GM21619 (cell line): ENCODE measurements at regions not wholly inside any gene's neighbourhood (a gene's known extent, or its start where the extent isn't known, plus 50 kb on each side); places are given as distances from the start of the nearest gene placed in this dataset.
"Not testable (repeated sequence)": the region's sequence is repeated elsewhere in the genome, so short reads cannot be mapped to it uniquely, and the experiment has no call there.

ENCODE experiments used
- ATAC-seq: cut with Tn5 transposase; IDR thresholded peaks from one replicate; pipeline ENCODE4 v1.9.1; 2021; ENCODE audit not compliant: unreplicated experiment

DNA sequence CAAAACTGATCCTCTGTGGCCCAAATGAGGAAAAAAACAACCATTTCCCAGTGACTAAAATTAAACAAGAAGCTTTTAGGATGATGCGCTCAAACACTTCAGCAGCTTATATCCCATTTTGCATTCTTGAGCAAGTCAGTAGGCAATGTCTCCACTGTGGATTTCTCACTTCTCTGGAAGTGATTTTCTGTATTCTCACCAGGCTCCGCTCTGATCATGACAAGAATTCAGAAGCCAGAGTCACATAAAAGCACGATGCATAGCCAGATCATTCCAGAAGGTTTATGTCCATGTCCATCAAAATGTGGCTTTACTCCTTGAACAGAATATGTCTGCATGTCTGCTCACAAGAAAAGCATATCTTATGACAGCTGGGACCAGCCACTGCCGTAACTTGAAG, 481.4 kb downstream of the ADRA2A start:
- no peak for ATAC-seq

DNA sequence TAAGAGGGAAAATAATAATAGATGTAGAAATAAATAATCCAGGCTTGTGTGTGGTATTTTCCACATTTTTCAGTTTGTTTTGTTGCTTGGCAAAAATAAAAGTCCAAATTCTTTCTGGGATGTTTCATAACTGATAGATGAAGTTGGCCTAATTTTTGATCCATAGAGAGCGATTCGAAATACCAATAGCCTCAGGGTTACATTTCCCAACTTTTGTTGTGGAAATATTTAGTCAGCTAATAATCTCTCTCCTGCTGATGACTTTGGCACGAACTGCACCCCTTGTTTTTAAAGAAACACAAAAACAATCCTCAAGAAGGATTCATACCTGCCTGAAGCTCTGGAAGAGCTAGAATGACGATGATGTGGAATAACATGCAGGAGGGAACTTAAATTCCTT, 483.2 kb downstream of the ADRA2A start:
- ATAC-seq = no peak

DNA sequence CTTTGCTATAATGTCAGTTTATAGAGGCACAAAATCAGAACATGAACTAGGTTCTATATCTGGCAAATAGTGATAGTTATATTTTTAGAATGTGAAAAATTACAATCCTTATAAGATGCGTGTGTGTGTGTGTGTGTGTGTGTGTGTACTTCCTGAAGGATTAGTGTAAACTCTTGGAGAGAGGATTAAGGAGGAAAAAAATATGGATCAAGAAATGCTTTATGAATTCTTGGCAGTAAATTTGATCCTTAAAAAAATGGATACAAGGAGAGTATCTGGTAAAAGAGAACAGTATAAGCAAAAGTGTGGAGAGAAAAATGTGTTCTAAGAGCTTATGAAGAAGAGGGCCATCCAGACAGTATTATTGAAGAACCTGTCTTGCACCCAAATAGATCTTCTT, 484.3 kb downstream of the ADRA2A start:
- no peak for ATAC-seq

DNA sequence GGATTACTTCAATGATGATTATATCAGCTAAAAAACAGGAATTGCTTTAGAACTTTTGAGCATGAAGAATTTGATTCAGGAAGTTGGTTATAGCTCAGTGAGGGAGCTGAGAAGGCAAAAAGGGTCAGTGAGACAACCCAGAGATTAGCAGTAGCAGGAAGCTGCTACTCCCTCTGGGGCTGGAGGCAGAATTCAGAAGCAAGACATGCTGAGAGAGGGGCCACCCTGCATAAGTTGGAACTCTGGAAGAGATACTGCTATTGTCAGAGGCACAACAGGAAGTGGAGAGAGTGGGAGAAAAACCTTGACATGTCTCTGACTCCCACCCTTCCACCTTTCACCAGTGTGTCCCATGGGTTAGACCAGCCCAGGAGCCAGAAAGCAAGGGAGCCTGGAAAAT, 488.7 kb downstream of the ADRA2A start:
- no peak for ATAC-seq

DNA sequence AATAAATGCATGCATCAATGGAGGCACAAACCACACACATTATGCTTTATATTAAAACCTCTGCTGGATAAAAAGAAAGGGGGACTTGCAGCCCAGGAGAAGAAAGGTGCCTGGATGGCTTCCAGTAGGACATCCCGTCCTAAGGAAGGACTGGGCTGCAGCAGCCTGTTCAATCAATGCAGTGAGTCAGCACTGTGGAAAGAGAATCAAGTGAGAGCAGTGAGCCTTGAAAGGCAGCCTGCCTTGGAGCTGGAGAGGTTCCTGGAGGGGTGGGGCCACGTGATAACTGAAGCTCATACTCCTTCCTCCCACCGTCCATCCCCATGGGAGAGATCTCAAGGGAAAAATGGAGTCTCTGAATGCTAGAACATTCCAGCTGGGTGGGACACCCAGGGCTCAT, 501.2 kb downstream of the ADRA2A start:
- ATAC-seq = no peak

DNA sequence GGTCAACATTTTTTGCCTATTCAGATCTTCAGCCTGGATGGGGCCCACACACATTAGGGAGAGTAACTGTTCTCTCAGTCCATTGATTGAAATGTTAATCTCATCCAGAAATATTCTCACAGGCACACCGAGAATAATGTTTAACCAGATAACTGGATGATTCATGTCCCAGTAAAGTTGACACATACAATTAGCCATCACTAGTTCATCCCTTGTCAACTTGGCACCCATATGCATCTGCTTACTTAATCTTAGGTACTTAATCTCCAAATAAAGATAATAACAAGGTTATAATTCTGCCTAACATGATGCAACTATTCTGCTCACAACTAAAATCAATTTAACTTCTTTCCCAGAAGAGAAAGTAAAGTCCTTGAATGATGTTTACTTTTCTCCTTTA, 502.6 kb downstream of the ADRA2A start:
- ATAC-seq = no peak

DNA sequence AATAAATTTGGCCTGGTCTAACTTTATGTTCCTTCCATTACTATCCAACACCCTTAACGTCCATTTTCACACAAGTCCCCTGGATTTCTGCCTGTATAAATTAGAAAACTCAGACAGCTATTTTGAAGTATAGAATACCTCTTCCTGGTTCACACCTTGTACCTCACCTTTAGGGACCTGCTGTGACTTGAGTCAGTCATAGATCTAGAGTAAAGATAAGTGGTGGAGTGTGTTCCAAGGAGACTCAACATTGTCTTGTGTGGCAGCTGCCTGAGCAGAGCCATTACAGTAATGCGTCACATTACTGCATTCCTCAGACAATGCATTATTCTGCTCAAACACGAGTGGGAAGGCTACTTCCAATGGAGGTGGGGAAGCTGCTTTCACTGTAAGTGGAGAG, 513.9 kb downstream of the ADRA2A start:
- ATAC-seq = no peak

DNA sequence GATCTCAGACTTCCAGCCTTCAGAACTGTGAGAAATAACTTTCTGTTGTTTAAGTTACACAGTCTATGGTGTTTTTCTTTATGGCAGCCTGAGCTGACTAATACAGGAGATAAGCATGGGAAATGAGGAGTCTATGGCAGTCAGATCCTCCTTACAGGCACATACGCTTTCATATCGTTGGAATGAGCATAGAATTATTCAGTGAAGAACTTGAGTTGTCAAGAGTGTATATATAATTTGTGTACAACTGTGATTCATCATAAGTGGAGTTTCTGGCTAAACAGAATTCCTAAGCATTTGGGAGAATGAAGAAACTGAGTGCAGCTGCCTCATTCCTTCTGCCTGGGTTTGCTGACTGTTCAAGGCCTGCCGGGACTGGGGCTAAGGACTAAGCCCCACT, 516.7 kb downstream of the ADRA2A start:
- ATAC-seq = no peak

DNA sequence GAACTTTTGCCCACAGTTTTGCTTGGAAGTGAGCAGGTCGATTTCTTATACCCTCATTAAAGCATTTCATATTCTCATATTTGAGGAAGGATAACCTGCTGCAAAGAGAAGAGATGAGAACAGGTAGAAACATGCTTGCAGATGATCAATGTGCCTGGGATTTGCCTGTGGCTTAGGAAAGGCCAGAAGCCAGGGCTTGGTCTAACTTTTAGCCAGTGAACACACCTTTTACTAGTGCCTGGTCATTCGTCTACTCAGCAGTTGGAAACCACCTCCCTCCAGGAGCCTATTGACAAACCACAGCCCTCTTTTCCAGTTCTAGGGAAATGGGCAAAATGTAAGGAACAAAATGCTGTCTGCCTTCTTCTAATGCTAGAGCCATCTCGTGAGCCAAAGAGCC, 518.3 kb downstream of the ADRA2A start:
- no peak for ATAC-seq

DNA sequence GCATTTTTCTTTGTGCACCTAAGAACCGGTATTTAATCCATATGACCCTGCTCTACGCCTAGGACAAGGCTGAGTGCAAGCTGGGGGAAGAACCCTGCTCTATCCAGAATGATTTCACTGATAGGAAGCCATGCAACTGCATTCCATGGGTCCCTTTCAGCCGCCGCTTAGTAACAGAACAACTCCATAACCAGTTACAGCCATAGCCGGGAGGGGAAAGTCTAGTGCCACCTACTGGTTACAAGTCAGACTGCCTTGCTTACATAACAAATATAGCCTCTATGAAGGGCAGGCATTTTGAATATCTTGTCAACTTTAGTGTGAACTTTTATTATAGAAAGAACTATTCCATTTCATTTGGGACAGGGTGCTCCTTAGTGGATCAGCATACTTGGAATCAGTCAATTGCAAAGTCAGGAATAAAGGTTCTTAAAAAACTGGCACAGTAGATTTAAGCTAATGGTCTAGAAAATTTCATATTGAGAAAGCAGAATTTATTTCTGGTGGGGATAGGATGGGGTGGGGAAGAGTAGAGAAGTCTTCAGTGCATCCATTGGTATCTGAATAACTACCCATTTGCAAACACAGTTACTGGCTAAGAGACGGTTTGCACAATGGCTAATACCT, 521.7 kb downstream of the ADRA2A start:
- peak; percentile 94 for ATAC-seq

DNA sequence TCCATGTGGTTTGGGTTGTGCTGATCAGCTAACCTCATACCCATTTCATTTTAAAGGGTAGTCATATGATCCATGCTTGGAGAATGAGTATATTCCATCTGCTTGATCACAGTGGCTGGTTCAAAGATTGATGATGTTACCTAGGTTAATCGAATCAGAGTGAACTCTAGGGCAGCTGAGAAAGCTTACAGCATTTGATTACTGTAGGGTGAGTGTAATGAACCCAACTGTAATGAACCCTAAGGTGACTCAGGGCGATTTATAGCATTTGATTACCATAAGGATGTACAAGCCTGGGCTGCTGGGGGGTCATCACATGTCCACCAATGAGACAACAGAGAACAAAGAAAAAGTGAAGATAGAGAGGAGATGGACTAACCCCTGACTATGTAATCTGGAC, 523.1 kb downstream of the ADRA2A start:
- no peak for ATAC-seq

DNA sequence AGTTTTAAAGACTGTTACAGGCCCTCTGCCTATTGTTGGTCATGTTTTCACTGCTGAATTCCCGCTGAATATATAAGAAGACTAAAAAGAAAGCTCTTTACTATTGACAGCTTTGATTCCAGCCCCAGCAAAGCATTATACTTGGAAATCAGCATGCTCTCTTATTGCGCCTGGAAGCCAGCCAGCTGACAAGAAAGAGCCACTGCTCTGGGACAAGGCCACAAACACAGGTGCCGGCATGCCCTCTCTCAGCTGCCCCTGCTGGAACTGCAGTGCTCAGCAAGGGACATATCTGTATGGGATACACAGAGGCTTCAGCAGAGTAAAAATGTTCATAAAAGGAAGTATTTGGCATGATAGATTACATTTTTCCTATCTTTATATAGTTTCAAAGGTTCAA, 523.9 kb downstream of the ADRA2A start:
- no peak for ATAC-seq

DNA sequence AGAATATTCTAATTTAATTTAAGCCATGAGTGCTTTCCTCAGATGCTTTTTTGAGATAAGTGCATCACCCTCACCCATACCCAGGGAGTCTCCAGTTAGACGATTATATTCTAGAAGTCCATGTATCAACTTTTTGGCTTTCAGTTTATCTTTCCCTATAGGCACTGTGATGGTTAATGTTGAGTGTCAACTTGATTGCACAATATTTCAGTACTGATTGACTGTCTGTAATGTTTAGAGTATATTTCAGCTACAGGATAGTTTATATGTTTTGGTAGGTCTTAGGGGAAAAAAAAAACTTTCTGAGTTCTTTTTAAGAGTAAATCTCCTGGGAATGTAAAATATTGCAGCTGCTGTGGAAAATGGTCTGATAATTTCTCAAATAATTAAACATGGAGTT, 535.4 kb downstream of the ADRA2A start:
- ATAC-seq = no peak

DNA sequence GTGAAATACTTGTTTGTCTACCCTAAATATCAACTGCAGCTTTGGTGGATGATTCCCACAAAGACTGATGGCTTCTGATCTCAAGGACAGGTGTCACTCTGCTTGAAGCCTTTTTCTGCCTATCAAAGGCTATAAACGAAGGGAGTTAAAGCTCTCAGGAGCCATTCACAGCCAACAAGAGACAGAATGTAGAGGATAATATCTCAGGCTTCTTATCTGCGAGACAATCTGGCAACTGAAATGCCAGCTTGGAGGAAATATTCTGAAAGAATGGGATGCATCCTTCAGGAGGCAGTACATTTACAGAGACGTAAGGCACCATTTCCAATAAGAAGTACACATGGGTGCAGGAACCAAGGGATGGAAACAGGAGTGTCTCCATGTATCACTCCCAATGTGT, 549.4 kb downstream of the GPAM start:
- ATAC-seq = no peak

DNA sequence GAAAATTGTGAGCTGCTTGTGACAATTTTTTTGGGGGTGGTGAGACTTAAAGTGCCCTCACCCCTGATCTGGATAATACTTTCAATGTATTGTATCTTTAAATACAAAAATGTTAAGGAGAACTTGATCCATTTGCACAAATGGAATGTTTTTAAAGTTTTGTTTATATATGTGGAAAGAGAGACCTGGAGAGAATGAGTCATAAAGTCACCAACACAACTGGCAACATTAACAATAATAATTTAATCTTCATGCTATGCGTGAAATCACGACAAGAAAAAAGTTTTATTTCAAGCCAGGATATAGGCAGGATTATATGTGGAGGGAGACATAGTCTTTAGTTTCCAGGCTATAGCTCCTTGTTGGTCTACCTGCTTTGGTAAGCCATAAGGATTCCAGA, 537.5 kb downstream of the GPAM start:
- no peak for ATAC-seq

DNA sequence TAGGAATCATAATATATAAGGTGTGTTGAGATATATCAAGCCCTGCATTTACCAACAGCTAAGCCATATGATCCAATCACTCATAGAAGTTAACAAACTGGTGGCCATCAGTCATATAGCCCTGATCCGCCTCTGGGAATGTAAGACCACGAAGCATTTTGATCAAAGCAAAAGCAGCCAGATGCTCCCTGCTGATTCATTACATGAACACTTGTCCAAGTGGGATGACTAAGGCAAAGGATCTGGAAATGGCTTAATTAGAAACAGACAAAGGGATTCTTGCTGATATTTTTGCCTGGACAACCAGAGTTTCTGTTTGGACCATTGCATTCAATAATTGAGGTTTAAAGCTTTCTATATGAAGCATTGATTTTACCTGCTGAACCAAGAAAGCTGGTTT, 535.5 kb downstream of the GPAM start:
- ATAC-seq = no peak

DNA sequence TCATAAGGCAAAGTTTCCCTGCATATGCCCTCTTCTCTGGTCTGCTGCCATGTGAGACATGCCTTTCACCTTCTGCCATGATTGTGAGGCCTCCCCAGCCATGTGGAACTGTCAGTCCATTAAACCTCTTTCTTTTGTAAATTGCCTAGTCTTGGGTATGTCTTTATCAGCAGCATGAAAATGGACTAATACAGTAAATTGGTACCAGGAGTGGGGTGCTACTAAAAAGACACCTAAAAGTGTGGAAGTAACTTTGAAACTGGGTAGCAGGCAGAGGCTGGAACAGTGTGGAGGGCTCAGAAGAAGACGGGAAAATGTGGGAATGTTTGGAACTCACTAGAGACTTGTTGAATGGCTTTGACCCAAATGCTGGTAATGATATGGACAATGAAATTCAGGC, 534.5 kb downstream of the GPAM start:
- not testable (repeated sequence) for ATAC-seq

DNA sequence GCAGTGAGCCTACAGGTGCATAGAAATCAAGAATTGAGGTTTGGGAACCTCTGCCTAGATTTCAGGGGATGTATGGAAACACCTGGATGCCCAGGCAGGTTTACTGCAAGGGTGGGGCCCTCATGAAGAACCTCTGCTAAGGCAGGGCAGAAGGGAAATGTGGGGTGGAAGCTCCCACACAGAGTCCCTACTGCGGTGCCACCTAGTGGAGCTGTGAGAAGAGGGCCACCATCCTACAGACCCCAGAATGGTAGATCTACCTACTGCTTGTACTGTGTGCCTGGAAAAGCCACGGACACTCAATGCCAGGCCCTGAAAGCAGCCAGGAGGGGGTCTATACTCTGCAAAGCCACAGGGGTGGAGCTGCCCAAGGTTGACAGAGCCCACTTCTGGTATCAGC, 533.5 kb downstream of the GPAM start:
- ATAC-seq = no peak

DNA sequence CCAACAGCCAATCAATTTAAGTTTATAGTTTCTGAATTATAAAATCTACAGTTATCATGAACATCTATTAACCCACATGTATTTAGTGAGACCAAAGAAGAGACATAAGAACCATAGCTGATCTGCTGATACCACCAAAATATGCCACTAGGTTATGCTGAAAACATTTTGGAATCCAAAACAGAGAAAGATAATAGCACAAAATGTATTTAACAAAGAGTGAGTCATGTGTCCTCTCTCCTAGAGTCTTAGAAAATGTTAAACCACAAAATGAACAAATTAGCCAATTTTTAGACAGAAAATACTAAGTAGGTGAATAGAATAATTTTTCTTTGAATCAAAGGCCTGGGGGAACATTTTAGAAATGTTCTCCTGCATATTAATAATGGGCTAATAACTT, 527.5 kb downstream of the GPAM start:
- no peak for ATAC-seq

DNA sequence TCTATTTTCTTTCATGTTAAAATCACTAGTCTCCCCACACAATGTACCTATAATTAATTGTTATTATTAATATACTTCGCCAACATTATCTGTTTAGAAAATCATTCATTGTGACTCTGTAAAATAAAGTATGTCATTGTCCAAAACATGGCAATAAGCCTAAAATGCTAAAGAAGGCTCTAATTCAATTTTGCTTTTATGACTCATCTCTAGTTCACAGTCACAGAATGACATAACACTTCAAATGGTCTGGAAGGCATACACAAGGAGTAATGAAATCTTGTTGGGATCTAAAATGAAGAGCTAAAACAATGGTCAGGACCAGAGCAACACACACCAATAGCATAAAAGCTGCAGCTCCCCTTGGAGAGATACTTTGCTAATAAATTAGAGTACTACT, 505.8 kb downstream of the GPAM start:
- no peak for ATAC-seq

DNA sequence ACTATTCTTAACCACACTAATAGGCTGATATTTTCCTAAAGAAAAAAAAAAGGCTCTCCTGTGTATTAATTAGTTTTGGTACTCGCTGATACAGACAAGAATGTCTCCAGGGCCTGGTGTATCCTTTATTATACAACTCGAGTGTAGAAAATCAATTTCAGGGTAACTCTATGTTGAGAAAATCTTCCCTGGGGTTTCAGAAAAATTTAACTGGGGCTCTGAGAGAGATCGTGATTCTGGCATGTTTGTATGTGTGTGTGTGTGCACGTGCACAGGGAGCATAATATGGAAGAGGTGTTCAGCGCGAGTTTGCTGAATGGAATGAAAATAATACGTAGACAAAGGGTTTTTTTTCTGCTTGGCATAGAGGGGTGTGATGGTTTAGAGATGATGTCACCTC, 496.8 kb downstream of the GPAM start:
- ATAC-seq = no peak

DNA sequence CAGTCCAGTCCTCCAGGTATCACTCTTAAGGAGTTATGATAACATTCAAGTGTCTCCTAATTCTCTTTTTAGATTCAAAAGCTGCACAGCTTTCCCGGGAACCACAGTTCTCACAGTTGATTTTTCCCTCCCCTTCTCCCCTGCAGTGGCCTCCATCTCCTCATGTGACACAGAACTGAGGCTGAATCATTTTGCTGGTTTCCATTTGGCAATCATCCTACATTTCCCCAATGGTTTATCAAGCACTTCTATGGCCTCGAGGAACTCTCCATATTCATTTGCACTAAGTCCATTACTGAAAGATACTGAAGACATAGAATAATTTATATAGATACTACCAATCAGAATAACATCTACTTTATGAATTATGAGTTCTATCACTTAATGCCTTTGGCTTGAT, 484.9 kb downstream of the GPAM start:
- no peak for ATAC-seq

DNA sequence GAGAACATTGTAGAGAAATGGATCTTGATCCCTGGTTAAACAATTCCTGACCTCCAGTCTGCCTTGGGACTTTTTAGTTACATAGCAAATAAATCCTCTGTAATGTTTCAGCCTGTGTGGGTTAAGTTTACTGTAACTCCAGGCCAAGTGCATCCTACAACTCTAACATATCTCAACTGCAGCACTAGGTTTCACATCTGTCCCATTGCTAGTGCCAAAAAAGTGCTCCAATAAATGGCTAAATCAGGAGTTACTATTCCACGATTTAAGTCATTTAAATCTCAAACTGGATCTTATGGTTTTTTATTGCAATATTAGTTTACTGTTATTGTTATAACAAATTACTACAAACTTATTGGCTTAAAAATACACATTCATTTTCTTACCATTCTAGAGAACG, 479.6 kb downstream of the GPAM start:
- no peak for ATAC-seq

DNA sequence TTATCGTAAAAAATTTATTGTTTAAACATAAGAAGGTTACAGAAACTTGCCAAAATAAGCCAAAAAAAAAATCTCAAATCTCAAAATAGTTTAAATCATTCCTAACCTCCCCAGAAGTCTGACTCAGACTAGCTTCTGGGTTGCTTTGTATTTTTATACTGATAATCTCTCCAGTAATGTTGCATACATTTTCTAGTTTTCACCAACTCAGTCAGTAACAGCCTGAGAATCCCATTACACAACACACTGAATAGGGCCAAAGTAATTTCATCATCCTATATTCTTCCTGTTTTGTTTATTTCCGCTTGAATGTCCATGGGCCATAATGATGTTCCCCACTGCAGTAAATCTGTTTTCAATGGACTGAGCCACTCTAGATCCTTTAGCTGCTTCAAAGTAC, 478.5 kb downstream of the GPAM start:
- no peak for ATAC-seq
